NOMO-1 treated with DMSO at 0.1 percent for 48 hours (cell line): ENCODE measurements at regions not wholly inside any gene's neighbourhood (a gene's known extent, or its start where the extent isn't known, plus 50 kb on each side); places are given as distances from the start of the nearest gene placed in this dataset.
A peak's percentile ranks its signal among the peaks of the same experiment; 100 is the strongest.

Experiments used
- DNase-seq: peaks from one replicate; lab custom pipeline; 2025; ENCODE audit not compliant: unreplicated experiment; lab: John Stamatoyannopoulos, UW

DNA sequence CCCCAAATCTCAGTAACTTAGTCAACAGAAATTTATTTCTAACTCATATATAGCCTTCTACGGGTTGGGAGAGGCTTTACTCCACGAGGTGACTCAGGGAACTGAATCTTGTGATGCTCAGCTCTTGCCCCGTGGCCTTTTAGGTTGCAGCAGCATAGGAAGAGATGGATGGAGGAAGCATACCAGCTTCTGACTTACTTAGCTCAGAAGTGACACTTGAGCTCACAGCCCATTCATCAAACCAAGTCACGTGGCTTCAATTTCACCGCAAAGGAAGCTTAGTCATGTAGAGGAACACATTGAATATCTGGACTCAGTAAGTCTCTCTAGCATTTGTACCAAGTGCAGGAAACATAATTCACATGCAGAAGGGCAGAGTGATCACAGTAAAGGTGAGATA, 124.1 kb upstream of the KCNN2 start:
- peak; percentile 71 for DNase-seq

DNA sequence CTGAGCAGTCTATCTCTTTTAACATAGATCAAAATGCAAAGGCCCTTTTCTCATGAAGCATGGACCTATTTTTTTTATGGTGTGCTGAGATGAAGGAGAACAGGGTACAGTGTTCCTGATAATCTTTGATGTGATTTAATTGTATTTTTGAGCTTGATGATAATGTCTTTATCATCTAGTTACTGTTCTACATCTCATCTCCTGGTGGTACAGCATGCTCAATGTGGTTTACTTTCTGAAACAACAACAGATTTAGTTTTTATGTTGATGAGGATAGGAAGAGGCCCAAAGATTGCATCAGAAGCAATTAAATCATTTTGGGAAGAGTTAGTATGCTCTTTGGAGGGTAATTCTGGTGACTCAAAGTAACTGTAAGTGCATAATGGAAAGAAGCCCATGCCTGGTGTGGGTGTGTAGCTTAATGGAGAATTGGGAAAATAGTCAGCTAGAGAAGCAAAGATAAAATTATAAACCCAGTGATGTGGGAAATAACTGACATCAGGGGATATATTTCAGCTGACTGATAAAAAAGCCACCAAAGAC, 123.0 kb upstream of the KCNN2 start:
- DNase-seq, result no peak

DNA sequence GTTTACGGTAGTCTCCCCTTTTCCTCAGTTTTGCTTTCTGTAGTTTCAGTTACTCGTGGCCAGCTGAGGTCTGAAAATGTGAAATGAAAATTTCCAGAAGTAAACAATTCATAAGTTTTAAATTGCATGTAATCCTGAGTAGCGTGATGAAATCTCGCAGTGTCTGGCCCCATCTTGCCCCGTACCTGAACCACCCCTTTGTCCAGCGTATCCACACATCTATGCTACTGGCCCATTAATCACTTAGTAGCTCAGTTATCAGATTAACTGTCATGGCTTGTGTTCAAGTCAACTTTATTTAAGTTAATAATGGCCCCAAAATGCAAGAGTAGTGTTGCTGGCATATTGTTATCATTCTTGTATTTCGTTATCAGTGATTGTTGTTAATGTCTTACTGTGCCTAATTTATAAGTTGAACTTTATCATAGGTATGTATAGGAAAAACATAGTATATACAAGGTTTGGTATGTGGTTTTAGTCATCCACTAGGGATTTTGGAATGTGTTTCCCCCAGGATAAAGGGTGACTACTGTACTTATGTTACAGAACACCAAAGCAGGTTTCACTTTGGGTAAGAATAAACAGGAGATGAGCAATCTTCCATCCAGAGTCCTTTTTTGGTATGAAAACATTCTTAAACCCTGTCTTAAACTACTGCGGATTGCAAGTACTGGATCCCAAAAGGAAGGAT, 118.4 kb upstream of the KCNN2 start:
- DNase-seq, result no peak

DNA sequence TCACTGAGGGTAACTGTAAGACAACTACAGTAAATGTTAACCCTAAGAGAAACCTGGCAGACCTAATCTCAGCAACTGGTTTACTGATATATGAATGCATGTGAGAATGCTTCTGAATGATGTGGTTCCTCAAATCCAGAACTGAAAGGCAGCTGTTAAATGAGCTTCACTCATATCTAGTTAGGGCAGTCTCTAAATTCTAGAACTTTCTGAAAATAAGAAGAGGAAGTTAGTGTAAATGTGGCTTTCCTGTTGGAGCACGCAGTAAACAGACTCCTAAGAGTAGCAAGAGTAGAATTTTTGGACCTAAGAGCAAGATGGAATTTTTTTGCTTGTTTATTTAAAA, 117.9 kb upstream of the KCNN2 start:
- no peak for DNase-seq

DNA sequence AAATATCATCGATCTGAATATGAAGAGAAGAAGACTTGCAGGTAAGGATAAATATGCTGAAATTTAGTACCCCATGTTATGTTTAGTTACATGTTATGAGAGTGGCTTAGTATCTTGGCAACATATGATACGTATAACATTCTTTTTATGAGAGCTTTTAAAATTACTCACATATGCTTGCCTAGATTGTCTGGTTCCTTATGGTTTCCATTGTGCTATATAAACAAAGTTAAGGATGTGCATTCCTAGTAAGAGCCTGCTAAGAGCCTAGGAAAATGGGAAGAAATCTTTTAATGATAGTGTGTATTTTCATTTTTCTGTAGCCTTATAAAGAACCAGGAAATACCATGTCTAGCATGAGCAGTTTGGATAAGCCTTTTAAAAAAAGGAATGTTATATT, 112.0 kb upstream of the KCNN2 start:
- DNase-seq, result no peak

DNA sequence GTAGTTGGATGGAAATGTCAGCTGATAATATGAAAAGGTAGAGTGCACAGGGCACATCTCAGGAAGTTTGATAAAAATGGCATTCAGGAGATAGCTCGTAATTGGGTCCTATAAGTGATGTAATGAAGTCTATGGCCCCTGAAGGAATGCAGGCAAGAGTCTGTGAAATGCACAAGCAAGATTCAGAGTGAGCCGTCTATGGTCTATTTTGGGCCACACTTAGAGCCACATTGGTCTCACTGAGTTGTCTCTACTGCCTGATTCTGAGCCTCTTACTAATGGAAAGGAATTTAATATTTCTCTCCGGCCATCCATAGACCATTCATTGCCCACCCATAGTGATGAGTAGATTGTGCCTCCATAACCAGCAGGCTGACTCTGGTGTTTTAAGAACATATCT, 111.3 kb upstream of the KCNN2 start:
- DNase-seq, result no peak

DNA sequence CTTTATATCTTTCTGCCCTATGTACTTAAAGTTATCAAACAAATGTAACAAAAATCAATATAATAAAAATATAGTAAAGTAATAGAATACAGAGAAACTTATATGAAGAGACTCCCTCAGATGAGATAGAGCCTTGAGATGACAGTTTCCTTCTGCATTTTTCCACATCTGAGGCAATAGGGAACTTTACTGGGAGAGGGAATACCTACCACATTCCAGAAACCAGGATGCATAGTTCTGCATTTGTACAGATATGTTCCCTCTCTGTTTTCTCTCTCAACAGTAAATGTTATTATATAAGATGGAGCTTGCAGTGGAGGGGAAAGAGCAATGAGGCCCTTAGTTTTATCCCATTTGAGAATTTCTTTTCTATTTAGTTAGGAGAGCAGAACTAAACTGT, 109.6 kb upstream of the KCNN2 start:
- no peak for DNase-seq

DNA sequence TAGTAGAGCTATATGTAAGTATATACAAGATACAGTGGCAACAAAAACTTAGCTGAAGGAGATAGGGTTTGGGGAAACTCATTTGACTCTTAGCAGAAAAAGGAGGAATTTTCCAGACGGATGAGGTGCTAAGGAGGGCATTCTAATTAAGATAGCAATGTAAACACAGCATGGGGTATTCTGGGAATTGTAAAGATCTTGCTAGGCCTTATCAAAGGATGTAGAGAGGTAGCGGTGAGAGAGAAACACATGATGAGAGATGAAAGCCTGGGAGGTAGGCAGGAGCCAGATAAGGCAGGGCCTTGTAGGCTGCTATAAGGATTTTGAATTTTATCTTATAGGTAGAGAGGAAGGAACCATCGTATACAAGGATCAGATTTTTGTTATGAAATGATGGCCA, 106.6 kb upstream of the KCNN2 start:
- no peak for DNase-seq

DNA sequence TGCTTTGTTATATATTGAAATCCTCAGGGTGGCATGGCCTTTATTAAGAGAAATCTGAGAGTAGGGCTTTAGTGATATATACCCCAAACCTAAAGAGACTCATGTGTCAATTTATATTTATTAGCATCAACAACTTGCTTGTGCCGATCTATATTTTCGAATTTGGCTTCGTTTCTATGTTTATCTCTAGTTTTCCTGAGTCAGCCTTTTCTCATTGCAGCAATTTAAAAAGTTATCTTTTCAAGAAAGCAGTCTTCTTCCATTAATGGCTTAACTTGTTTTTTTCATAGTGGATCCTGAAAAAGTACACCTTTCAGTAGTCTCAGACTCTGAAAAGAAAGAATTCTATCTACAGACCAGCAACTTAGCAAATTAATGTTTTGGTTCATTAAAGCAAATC, 99.9 kb upstream of the KCNN2 start:
- DNase-seq, result no peak

DNA sequence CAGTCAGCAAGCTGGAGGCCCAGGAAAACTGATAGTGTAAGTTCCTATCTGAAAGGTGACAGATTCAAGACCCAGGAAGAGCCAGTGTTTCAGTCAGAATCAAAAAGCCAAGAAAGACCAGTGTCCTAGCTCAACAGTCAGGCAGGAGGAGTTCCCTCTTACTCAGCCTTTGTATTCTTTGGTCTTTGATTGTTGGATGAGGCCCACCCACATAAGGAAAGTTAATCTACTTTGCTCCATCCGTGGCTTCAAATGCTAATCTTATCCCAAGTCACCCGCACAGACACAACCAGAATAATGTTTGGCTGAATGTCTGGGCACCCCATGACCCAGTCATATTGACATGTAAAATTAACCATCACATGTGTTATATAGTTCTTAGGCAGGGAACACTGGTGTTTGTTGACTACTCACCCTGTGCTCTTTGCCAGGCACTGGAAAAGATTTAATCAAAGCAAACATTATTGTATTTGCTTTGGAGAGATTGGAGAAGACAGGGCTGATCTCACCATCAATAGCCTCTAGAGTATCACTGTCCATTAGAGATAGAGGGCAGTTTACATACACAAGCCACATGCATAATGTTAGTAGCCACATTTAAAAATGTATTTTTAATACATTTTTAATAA, 96.3 kb upstream of the KCNN2 start:
- no peak for DNase-seq

DNA sequence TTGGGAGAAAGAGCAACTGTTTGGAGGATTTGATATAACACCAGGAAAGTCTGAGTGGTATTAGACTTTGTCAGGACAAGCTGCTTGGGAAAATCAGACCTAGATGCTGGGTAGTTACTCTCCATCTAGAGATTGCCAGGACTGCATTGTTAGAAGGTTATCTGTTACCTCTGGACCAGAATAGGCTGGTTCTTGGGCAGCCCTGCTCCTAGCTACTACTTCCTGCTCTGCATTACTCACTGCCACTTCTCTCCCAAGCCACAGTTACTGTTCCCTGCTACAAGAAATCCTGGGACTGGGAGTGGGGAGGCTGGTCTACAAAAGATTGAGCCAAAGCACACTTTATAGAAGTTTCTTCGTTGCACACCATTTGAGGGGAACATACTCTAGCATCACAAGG, 95.5 kb upstream of the KCNN2 start:
- DNase-seq, result no peak

DNA sequence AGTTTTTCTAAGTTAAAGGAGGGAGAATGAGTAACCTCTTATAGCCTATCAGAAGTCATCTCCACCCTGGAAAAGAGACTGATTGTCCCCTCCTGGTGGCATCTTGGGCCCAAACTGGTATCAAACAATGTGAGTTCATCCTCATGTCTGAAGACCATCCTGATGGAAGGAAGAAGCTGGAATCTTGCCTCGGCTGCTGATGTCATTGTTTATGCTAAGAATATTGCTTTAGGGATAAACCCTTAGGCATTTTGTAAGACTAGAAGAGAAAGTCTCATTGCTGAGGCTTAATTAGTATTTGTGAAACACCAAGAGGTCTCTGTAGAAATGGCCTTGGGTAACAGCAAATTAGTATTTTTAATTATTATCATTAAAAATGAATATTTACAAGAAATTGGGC, 65.7 kb upstream of the KCNN2 start:
- DNase-seq, result no peak

DNA sequence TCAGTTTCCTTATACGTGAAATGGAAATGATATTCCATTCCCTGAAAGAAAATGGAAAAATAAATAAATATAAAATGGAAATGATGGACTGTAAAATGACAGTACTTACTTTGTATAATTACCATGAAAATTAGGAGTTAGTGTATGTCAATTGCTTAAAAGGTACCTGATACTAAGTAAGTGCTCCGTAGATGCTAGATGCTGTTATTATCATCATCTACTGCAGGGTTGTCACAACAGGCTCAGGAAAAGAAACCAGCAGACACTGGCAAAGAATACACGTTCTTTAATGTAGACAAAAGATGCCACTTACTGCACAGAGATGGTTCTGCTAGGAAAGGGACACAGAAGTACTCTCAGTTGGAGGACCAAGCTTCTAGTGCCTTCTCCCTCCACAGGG, 64.0 kb upstream of the KCNN2 start:
- no peak for DNase-seq

DNA sequence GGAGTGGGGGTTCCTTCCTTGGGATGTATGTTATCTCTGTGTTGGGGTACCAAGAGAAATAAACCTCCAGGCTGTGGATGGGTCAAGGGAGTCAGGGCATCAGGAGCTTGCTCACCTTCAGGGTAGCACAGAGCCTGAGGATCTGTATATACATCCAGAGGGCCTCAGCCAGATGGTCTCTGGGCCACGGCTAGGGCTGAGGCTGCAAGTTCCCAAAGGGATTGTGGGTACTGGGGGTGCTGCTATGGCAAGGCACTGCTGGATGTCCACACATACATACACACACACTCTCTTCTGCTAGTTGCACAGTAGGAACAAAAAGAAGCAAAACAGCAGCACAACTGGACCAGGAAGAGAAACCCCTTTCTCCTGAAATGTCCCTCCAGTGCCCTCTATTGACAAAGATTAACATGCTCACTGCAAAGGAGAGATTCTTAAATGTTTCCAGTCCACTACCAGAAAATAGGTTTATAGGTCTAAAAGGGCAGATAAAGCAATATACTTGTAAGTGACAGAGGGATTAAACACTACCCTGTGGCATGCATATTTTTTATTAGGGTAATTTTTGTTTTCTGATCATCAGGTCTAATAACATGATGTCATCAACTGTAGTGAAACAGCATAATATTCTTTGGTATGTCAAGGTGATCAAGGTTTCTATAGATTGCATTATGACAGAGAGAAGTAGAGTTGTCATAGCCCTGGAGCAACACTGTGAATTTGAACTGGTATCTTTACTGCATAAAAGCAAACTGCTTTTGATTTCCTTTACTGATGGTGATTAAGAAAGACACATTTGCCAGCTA, 56.3 kb upstream of the KCNN2 start:
- no peak for DNase-seq

DNA sequence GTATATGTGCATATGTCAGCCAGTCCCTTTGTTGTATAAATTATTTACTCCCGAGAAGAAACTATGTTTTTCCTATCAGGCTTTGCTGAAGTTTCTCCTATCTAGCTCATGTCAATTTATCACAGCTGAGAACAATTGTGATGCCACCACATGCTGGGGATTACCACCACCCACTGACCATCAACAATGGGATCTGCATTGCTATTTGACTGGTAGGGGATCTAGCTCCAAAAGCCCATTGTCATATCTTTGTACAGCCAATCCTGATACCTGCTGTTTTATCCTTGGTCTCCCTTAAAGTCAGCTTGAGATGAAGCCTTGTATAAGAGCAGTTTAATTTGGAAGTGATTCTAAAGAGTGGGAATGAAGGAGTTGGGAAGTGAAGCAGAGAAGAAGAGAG, 53.9 kb upstream of the KCNN2 start:
- DNase-seq, result no peak

DNA sequence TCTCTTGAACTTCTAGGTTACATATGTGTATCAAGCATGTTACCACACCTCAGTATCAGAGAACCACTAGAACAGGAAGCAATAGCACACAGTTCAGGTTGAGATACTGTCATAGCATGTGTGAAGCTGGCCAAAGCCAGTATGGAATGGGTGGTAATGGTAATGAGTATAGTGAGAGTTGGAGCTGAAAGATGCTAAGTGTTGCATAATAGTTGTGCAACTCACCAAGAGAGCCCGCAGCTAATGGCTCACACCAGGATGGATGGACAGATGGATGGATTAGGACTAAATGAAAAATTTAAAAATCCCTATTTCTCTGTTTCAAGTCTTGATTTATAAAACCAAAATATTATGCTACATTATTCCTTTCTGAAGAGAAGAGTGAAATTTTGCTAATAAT, 53.4 kb upstream of the KCNN2 start:
- no peak for DNase-seq

DNA sequence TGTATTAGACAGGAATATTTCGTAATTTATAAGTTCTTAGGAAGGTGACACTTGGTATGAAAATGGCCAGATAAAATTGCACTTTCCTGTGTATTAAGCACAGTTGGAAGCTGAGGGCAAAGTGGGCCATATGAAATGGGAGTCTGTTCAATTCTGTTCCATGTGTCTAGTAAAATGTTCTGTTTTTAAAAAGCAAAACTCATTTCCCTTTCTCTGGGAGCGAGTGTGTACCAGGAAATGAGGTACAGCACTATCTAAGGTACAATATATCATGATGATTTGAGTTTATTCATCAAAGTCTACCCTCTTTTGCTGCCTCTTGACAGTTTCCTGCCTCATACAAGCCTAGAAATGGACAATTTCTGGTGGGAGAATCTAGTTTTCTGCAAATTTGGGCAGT, 51.2 kb upstream of the KCNN2 start:
- DNase-seq, result no peak

DNA sequence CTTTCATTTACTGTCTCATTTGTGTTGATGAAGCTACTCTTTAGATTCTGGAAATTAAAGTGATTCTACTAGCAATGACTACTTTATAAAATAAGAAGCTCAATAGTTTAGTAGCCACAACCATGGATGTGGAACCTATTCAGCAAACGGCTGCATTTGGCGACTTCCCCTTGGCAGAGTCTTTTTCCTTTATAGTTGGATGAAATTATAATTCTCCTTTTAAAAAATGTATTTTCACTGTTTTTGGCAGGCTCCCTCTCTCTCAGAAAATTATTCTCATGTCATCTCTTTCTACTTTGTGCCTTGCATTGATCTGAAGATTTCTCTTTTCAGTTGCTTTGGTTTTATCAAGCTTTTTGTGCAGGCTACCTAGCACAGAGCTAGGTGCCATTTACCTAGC, 50.6 kb upstream of the KCNN2 start:
- DNase-seq, result no peak

DNA sequence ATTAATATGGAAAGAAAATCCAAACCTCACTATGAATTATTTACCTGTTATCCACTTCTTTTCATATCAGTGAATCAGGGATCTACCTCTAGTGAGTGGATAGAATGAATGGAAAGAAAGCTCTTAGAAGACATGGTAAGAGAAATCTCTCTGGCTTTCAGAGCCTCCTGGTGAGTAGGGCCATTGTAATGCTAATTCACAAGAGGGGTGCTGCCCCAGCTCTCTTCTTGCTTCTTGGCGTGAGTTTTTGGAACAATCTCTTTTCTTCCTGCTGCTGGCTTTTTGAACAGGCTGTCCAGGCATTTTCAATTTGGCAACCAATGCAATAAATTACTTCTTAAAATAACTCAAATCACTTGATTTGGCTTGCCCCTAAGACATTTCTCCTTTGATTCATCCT, 49.9 kb upstream of the KCNN2 start:
- no peak for DNase-seq
